ENCODE measurements at regions not wholly inside any gene's neighbourhood (a gene's known extent, or its start where the extent isn't known, plus 50 kb on each side); places are given as distances from the start of the nearest gene placed in this dataset.

GRCh38 chr5:97400537-97400936, 217.5 kb upstream of the RIOK2 start:
- Histone ChIP-seq H3K27ac (no peak overlapping the region), H3K4me1 (no peaks in the 10 kb centered on the region), H3K27me3 (no peaks in the 10 kb centered on the region), H3K36me3 (no peaks in the 10 kb centered on the region), H3K4me3 (no peak overlapping the region), H3K9me3 (no peaks in the 10 kb centered on the region)
- no peak for DNase-seq (ENCODE audit: low spot score)
- no peak for TF ChIP-seq CTCF (IDR thresholded peaks at IDR 0.05)

- TF ChIP-seq CTCF (IDR thresholded peaks at IDR 0.05): no peak
- no peak overlapping the region for H3K27ac ChIP-seq
- H3K4me1 ChIP-seq: no peaks in the 10 kb centered on the region
- no peak for DNase-seq (ENCODE audit: low spot score)
- no peaks in the 10 kb centered on the region for H3K36me3 ChIP-seq
- H3K9me3 ChIP-seq: no peaks in the 10 kb centered on the region
- no peak overlapping the region for H3K4me3 ChIP-seq
- no peaks in the 10 kb centered on the region for H3K27me3 ChIP-seq
Observed at GRCh38 chr5:97405941-97406340, 222.9 kb upstream of the RIOK2 start.

- Histone ChIP-seq H3K27me3 (no peaks in the 10 kb centered on the region), H3K4me3 (no peak overlapping the region), H3K27ac (no peak overlapping the region), H3K4me1 (no peaks in the 10 kb centered on the region), H3K9me3 (no peaks in the 10 kb centered on the region), H3K36me3 (no peaks in the 10 kb centered on the region)
- no peak for TF ChIP-seq CTCF (IDR thresholded peaks at IDR 0.05)
- DNase-seq (ENCODE audit: low spot score): no peak
Observed at GRCh38 chr5:97406946-97407676, 224.1 kb upstream of the RIOK2 start.

GRCh38 chr5:97408331-97408730, 225.3 kb upstream of the RIOK2 start:
- no peaks in the 10 kb centered on the region for H3K36me3 ChIP-seq
- no peak overlapping the region for H3K4me3 ChIP-seq
- no peak for TF ChIP-seq CTCF (IDR thresholded peaks at IDR 0.05)
- H3K27me3 ChIP-seq: no peaks in the 10 kb centered on the region
- H3K9me3 ChIP-seq: no peaks in the 10 kb centered on the region
- no peak overlapping the region for H3K27ac ChIP-seq
- DNase-seq (ENCODE audit: low spot score): no peak
- H3K4me1 ChIP-seq: no peaks in the 10 kb centered on the region

GRCh38 chr5:97412959-97413358, 229.9 kb upstream of the RIOK2 start:
- TF ChIP-seq CTCF (IDR thresholded peaks at IDR 0.05): no peak
- no peaks in the 10 kb centered on the region for H3K27me3 ChIP-seq
- H3K4me3 ChIP-seq: no peak overlapping the region
- H3K36me3 ChIP-seq: no peaks in the 10 kb centered on the region
- no peaks in the 10 kb centered on the region for H3K9me3 ChIP-seq
- no peaks in the 10 kb centered on the region for H3K4me1 ChIP-seq
- DNase-seq (ENCODE audit: low spot score): no peak
- no peak overlapping the region for H3K27ac ChIP-seq

GRCh38 chr5:97417986-97418385, 234.9 kb upstream of the RIOK2 start:
- no peak for DNase-seq (ENCODE audit: low spot score)
- Histone ChIP-seq H3K27me3 (no peaks in the 10 kb centered on the region), H3K27ac (no peak overlapping the region), H3K4me3 (no peak overlapping the region), H3K4me1 (no peaks in the 10 kb centered on the region), H3K36me3 (no peaks in the 10 kb centered on the region), H3K9me3 (no peaks in the 10 kb centered on the region)
- TF ChIP-seq CTCF (IDR thresholded peaks at IDR 0.05): no peak
